ENCODE measurements at regions not wholly inside any gene's neighbourhood (a gene's known extent, or its start where the extent isn't known, plus 50 kb on each side); places are given as distances from the start of the nearest gene placed in this dataset.

GRCh38 chr10:61612009-61612408, 50.7 kb upstream of the CABCOCO1 start:
- no peak for ATAC-seq
- H3K79me2 ChIP-seq (ENCODE audit: insufficient read depth, low read length), result no peaks in the 10 kb centered on the region
- H3K4me2 ChIP-seq (ENCODE audit: low read depth, low read length), result no peak overlapping the region
- H3K27me3 ChIP-seq (ENCODE audit: control insufficient read depth in 1 of 2, insufficient read depth in 2 of 2, low read length in 2 of 2), result no peaks in the 10 kb centered on the region
- TF ChIP-seq TCF12 (IDR thresholded peaks at IDR 0.05) (no peak), TCF12 (CRISPR knock-in tag; IDR thresholded peaks at IDR 0.05) (no peak), ZNF136 (CRISPR knock-in tag; IDR thresholded peaks at IDR 0.05; ENCODE audit: low read depth) (no peak), HNRNPK (IDR thresholded peaks at IDR 0.05; ENCODE audit: low read depth, low read length, poor library complexity, severe bottlenecking) (no peak), PITX1 (CRISPR knock-in tag; IDR thresholded peaks at IDR 0.05) (no peak), ZNF234 (CRISPR knock-in tag; conservative IDR thresholded peaks at IDR 0.05) (no peak)
- TF ChIP-seq, protein P1, sequence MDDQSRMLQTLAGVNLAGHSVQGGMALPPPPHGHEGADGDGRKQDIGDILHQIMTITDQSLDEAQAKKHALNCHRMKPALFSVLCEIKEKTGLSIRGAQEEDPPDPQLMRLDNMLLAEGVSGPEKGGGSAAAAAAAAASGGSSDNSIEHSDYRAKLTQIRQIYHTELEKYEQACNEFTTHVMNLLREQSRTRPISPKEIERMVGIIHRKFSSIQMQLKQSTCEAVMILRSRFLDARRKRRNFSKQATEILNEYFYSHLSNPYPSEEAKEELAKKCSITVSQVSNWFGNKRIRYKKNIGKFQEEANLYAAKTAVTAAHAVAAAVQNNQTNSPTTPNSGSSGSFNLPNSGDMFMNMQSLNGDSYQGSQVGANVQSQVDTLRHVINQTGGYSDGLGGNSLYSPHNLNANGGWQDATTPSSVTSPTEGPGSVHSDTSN (CRISPR knock-in tag; IDR thresholded peaks at IDR 0.05; ENCODE audit: borderline replicate concordance), result no peak
- H4K20me1 ChIP-seq (ENCODE audit: insufficient read depth, low read length), result no peaks in the 10 kb centered on the region
- H3K36me3 ChIP-seq (replicated peaks in 1 of 2; ENCODE audit: control insufficient read depth in 1 of 2, insufficient read depth in 2 of 2, low read length in 2 of 2), result no peaks in the 10 kb centered on the region
- no peak for FAIRE-seq
- DNase-seq (ENCODE audit: low spot score), result no peak
- in situ Hi-C loops (cut with HindIII; ENCODE audit: extremely low pct_ligation_motif_present, low pct_unique_long_range_greater_than_20kb), result loop anchor here (25.0 kb wide), 1 partner anchor 800 kb away; no protein-coding TSS in a partner anchor
- no peaks in the 10 kb centered on the region for H3K4me1 ChIP-seq (ENCODE audit: insufficient read depth, low read length)
- H3K9ac ChIP-seq (ENCODE audit: insufficient read depth, low read depth, low read length), result no peak overlapping the region
- BruUV-seq (replicated peaks), result no TSS peak
- no peak overlapping the region for H2AFZ ChIP-seq (ENCODE audit: low read length)
- CTCF ChIA-PET (ENCODE audit: low intra/inter-chr PET ratio, low total read pairs), result no interaction called here
- no peak overlapping the region for H3K4me3 ChIP-seq (replicated peaks in 1 of 3; ENCODE audit: insufficient read depth in 1 of 3, low read depth in 2 of 3, low read length in 3 of 3)
- no peaks in the 10 kb centered on the region for H3K9me3 ChIP-seq (ENCODE audit: low read length)
- no peak overlapping the region for H3K27ac ChIP-seq (ENCODE audit: extremely low read length, insufficient read depth, low read length)
- POLR2A ChIA-PET, result no interaction called here
- WGBS (ENCODE audit: low lambda C conversion rate), result 0% methylated on average over 2 of the region's 2 CpGs
- intact Hi-C loops (cut with micrococcal nuclease; ENCODE audit: unreplicated experiment), result no loop called here

DNA sequence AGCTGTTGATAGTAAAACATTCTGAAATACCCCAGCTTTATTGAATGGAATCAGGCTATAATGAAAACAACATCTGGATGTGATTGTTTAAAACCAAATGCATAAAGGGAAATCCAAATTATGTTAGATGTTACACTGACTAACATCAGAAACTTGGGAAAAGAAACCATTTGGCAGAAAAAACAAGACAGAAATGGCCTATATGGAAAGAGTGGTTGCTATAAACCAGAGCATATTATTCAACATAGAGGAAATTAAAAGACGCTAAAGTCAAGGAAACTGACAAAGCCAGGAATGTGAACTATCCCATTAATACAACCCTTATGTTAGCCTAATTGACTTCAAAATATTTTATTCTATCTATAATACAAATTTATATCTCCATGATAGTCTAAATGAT, 53.0 kb upstream of the CABCOCO1 start:
- FAIRE-seq (no peak), DNase-seq (ENCODE audit: low spot score) (no peak), ATAC-seq (no peak)
- H3K9ac ChIP-seq (ENCODE audit: insufficient read depth, low read depth, low read length), result no peak overlapping the region
- no peaks in the 10 kb centered on the region for H3K27me3 ChIP-seq (ENCODE audit: control insufficient read depth in 1 of 2, insufficient read depth in 2 of 2, low read length in 2 of 2)
- no peaks in the 10 kb centered on the region for H3K79me2 ChIP-seq (ENCODE audit: insufficient read depth, low read length)
- CTCF ChIA-PET (ENCODE audit: low intra/inter-chr PET ratio, low total read pairs), result no interaction called here
- no peak overlapping the region for H3K27ac ChIP-seq (ENCODE audit: extremely low read length, insufficient read depth, low read length)
- in situ Hi-C loops (cut with HindIII; ENCODE audit: extremely low pct_ligation_motif_present, low pct_unique_long_range_greater_than_20kb), result loop anchor here (25.0 kb wide), 1 partner anchor 797 kb away; no protein-coding TSS in a partner anchor
- POLR2A ChIA-PET, result no interaction called here
- no peaks in the 10 kb centered on the region for H3K36me3 ChIP-seq (replicated peaks in 1 of 2; ENCODE audit: control insufficient read depth in 1 of 2, insufficient read depth in 2 of 2, low read length in 2 of 2)
- no peaks in the 10 kb centered on the region for H3K4me1 ChIP-seq (ENCODE audit: insufficient read depth, low read length)
- intact Hi-C loops (cut with micrococcal nuclease; ENCODE audit: unreplicated experiment), result loop anchor here (5.0 kb wide), 1 partner anchor 123 kb away; no protein-coding TSS in a partner anchor
- H3K4me3 ChIP-seq (replicated peaks in 1 of 3; ENCODE audit: insufficient read depth in 1 of 3, low read depth in 2 of 3, low read length in 3 of 3), result no peak overlapping the region
- BruUV-seq (replicated peaks), result no TSS peak
- no peaks in the 10 kb centered on the region for H4K20me1 ChIP-seq (ENCODE audit: insufficient read depth, low read length)
- no peak overlapping the region for H3K4me2 ChIP-seq (ENCODE audit: low read depth, low read length)
- WGBS (ENCODE audit: low lambda C conversion rate), result 96% methylated on average over 1 of the region's 1 CpG
- no peaks in the 10 kb centered on the region for H3K9me3 ChIP-seq (ENCODE audit: low read length)
- H2AFZ ChIP-seq (ENCODE audit: low read length), result no peak overlapping the region
- TF ChIP-seq PAF1 (CRISPR knock-in tag; IDR thresholded peaks at IDR 0.05) (no peak), HBP1 (CRISPR knock-in tag; IDR thresholded peaks at IDR 0.05; ENCODE audit: low read depth) (no peak), ZMAT3 (CRISPR knock-in tag; conservative IDR thresholded peaks at IDR 0.05) (no peak), ZNF546 (CRISPR knock-in tag; conservative IDR thresholded peaks at IDR 0.05) (no peak), ZNF878 (CRISPR knock-in tag; IDR thresholded peaks at IDR 0.05) (no peak), ZNF136 (CRISPR knock-in tag; IDR thresholded peaks at IDR 0.05; ENCODE audit: low read depth) (no peak), ZNF749 (CRISPR knock-in tag; IDR thresholded peaks at IDR 0.05; ENCODE audit: borderline replicate concordance) (no peak), CBX2 (IDR thresholded peaks at IDR 0.05; ENCODE audit: low read depth, low read length) (no peak), CBX2 (CRISPR knock-in tag; IDR thresholded peaks at IDR 0.05; ENCODE audit: low read depth) (no peak), ZC3H13 (CRISPR knock-in tag; IDR thresholded peaks at IDR 0.05) (no peak), NFKBIZ (CRISPR knock-in tag; IDR thresholded peaks at IDR 0.05) (no peak), ZNF7 (CRISPR knock-in tag; IDR thresholded peaks at IDR 0.05) (no peak), IKZF1 (IDR thresholded peaks at IDR 0.05) (no peak), LCORL (IDR thresholded peaks at IDR 0.05) (no peak), LCORL (CRISPR knock-in tag; IDR thresholded peaks at IDR 0.05) (no peak)
